CD14-positive monocyte (primary cell): ENCODE measurements at regions not wholly inside any gene's neighbourhood (a gene's known extent, or its start where the extent isn't known, plus 50 kb on each side); places are given as distances from the start of the nearest gene placed in this dataset.

ENCODE experiments used
- DNase-seq, 3 donors: peaks; one replicate each; pipeline ENCODE4 v3.0.0-alpha.2; 2011 to 2022
- H2AFZ ChIP-seq: 2 replicates; pipeline ENCODE4 v1.6.0; 2012; ENCODE audit warnings: mild to moderate bottlenecking, low read depth, low read length, inconsistent platforms; ENCODE audit not compliant: insufficient read depth, poor library complexity, severe bottlenecking
- H3K27ac ChIP-seq, 2 donors: 1 replicate in 1 of 2; 2 replicates in 1 of 2; pipeline ENCODE4 v1.5.1; 2012 to 2013; ENCODE audit warnings: low read length in 2 of 2, control low read depth in 1 of 2, inconsistent platforms in 1 of 2, low read depth in 1 of 2, mild to moderate bottlenecking in 1 of 2
- H3K27me3 ChIP-seq, 2 donors: one replicate each; pipeline versions ENCODE4 v1.6.0 to v1.6.1; 2011 to 2013; ENCODE audit warnings: low read length in 2 of 2; ENCODE audit not compliant: control insufficient read depth in 2 of 2, insufficient read depth in 2 of 2
- H3K36me3 ChIP-seq, 2 donors: replicated peaks in 1 of 2; 1 replicate in 1 of 2; 2 replicates in 1 of 2; pipeline versions ENCODE4 v1.5.1 to v1.6.1; 2012 to 2013; ENCODE audit warnings: low read length in 2 of 2, control low read depth in 1 of 2, inconsistent platforms in 1 of 2, mild to moderate bottlenecking in 1 of 2; ENCODE audit not compliant: insufficient read depth in 2 of 2, control insufficient read depth in 1 of 2
- H3K4me1 ChIP-seq, 2 donors: 1 replicate in 1 of 2; 2 replicates in 1 of 2; pipeline versions ENCODE4 v1.5.1 to v1.6.1; 2012 to 2013; ENCODE audit warnings: low read length in 2 of 2, control low read depth in 1 of 2, inconsistent platforms in 1 of 2, mild to moderate bottlenecking in 1 of 2, moderate library complexity in 1 of 2; ENCODE audit not compliant: insufficient read depth in 2 of 2, control insufficient read depth in 1 of 2
- H3K4me2 ChIP-seq: replicated peaks from 2 replicates; pipeline ENCODE3; 2012; ENCODE audit warnings: low read length, moderate library complexity, mild to moderate bottlenecking; ENCODE audit not compliant: poor library complexity, severe bottlenecking; ENCODE audit errors: extremely low read depth
- H3K4me3 ChIP-seq, 3 experiments: fragments of 200-600 bp in 1 of 3; sonication (generic) in 1 of 3; replicated peaks in 1 of 3; 1 replicate in 2 of 3; 2 replicates in 1 of 3; pipeline ENCODE4 v1.5.1; 2011 to 2013; ENCODE audit warnings: low read length in 3 of 3, mild to moderate bottlenecking in 3 of 3, control low read depth in 2 of 3, low read depth in 2 of 3, inconsistent platforms in 1 of 3, moderate library complexity in 1 of 3
- H3K79me2 ChIP-seq: 2 replicates; pipeline ENCODE4 v1.6.0; 2012; ENCODE audit warnings: mild to moderate bottlenecking, control low read depth, inconsistent platforms, low read length, moderate library complexity; ENCODE audit not compliant: insufficient read depth
- H3K9ac ChIP-seq: 2 replicates; pipeline ENCODE4 v1.6.0; 2017; ENCODE audit warnings: low read length, mild to moderate bottlenecking; ENCODE audit not compliant: insufficient read depth, poor library complexity, severe bottlenecking
- H3K9me3 ChIP-seq, 2 donors: replicated peaks in 1 of 2; 1 replicate in 1 of 2; 2 replicates in 1 of 2; pipeline versions ENCODE4 v1.5.1 to v1.6.1; 2012 to 2013; ENCODE audit warnings: low read length in 2 of 2, control low read depth in 1 of 2; ENCODE audit not compliant: control insufficient read depth in 1 of 2, insufficient read depth in 1 of 2
- H4K20me1 ChIP-seq: 2 replicates; pipeline ENCODE4 v1.6.0; 2012; ENCODE audit warnings: mild to moderate bottlenecking, low read length, control low read depth, moderate library complexity; ENCODE audit not compliant: insufficient read depth
- H3K27ac Mint-ChIP-seq, 7 donors: one replicate each; pipeline ENCODE4 v1.8.0; 2020; ENCODE audit warnings: mild to moderate bottlenecking in 7 of 7, mixed read lengths in 7 of 7, moderate library complexity in 6 of 7, inconsistent platforms in 2 of 7
- H3K27me3 Mint-ChIP-seq, 3 donors: one replicate each; pipeline ENCODE4 v1.8.0; 2021 to 2022; ENCODE audit warnings: low read depth in 3 of 3, mild to moderate bottlenecking in 3 of 3, mixed read lengths in 3 of 3, moderate library complexity in 3 of 3, inconsistent platforms in 1 of 3
- H3K36me3 Mint-ChIP-seq, 2 donors: one replicate each; pipeline ENCODE4 v1.8.0; 2020; ENCODE audit warnings: mixed read lengths in 2 of 2, inconsistent platforms in 1 of 2, mild to moderate bottlenecking in 1 of 2
- H3K4me1 Mint-ChIP-seq: one replicate; pipeline ENCODE4 v1.8.0; 2020; ENCODE audit warnings: mild to moderate bottlenecking, mixed read lengths
- H3K4me3 Mint-ChIP-seq, 2 donors: one replicate each; pipeline ENCODE4 v1.8.0; 2020; ENCODE audit warnings: mild to moderate bottlenecking in 2 of 2, mixed read lengths in 2 of 2, moderate library complexity in 1 of 2
- H3K9me3 Mint-ChIP-seq, 7 donors: one replicate each; pipeline ENCODE4 v1.8.0; 2020 to 2022; ENCODE audit warnings: mixed read lengths in 7 of 7, mild to moderate bottlenecking in 6 of 7, moderate library complexity in 6 of 7, inconsistent platforms in 2 of 7
- WGBS: methylation state at CpG from one replicate; pipeline ENCODE4 v1.1.5; 2013; ENCODE audit warnings: missing lambda C conversion rate; ENCODE audit not compliant: insufficient coverage; 5-methylcytosine and 5-hydroxymethylcytosine counted together
- intact Hi-C, 2 donors: fragments of 100-400 bp; cut with micrococcal nuclease; formaldehyde crosslinking; loops; one replicate each; pipeline versions ENCODE4 v1.15.0 to v1.15.1; 2023
- TF ChIP-seq, protein P1 (sequence below): fragments of 200-600 bp; IDR thresholded peaks from one replicate; pipeline ENCODE4 v1.8.0; 2022; ENCODE audit warnings: antibody characterized with exemption, mild to moderate bottlenecking

DNA sequence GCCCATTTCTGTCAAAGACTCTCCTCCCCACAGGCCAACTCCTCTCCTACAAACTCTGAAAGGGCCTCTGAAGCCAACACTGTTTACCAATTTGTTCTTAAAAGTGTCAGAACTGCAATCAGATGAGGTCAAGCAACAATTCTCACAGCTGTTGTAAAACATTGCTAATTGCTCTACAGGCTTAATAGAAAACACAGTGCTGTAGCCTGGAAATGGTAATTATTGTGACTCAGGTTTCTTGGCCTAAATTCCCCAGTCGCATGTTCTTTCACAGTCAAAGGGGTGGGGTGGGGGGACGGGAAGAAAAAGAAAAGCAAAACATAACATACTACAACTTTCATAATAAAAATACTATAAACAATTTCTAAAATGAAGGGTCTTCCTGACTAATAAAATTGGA lies 343.2 kb downstream of the DMAC1 start:
- Histone ChIP-seq H3K9ac (no peak overlapping the region), H3K4me3 (no peak overlapping the region), H3K4me1 (no peaks in the 10 kb centered on the region), H3K36me3 (no peaks in the 10 kb centered on the region), H2AFZ (no peak overlapping the region), H3K9me3 (no peaks in the 10 kb centered on the region), H3K27ac (no peak overlapping the region), H3K27me3 (no peaks in the 10 kb centered on the region), H3K79me2 (no peaks in the 10 kb centered on the region), H3K4me2 (no peak overlapping the region), H4K20me1 (no peaks in the 10 kb centered on the region)
- no peaks in the 10 kb centered on the region for H3K27me3 Mint-ChIP-seq
- WGBS: no CpG with 5 or more reads among the region's 2 CpGs
- peaks cover 0 to 4% (median 0%) of the 10 kb centered on the region in 7 donors for H3K9me3 Mint-ChIP-seq
- H3K4me1 Mint-ChIP-seq: no peaks in the 10 kb centered on the region
- TF ChIP-seq, protein P1, sequence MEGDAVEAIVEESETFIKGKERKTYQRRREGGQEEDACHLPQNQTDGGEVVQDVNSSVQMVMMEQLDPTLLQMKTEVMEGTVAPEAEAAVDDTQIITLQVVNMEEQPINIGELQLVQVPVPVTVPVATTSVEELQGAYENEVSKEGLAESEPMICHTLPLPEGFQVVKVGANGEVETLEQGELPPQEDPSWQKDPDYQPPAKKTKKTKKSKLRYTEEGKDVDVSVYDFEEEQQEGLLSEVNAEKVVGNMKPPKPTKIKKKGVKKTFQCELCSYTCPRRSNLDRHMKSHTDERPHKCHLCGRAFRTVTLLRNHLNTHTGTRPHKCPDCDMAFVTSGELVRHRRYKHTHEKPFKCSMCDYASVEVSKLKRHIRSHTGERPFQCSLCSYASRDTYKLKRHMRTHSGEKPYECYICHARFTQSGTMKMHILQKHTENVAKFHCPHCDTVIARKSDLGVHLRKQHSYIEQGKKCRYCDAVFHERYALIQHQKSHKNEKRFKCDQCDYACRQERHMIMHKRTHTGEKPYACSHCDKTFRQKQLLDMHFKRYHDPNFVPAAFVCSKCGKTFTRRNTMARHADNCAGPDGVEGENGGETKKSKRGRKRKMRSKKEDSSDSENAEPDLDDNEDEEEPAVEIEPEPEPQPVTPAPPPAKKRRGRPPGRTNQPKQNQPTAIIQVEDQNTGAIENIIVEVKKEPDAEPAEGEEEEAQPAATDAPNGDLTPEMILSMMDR: no peak
- H3K27ac Mint-ChIP-seq: no peak overlapping the region
- H3K36me3 Mint-ChIP-seq: no peaks in the 10 kb centered on the region
- no peak overlapping the region for H3K4me3 Mint-ChIP-seq
- DNase-seq: no peak
- intact Hi-C loops: no loop called here

DNA sequence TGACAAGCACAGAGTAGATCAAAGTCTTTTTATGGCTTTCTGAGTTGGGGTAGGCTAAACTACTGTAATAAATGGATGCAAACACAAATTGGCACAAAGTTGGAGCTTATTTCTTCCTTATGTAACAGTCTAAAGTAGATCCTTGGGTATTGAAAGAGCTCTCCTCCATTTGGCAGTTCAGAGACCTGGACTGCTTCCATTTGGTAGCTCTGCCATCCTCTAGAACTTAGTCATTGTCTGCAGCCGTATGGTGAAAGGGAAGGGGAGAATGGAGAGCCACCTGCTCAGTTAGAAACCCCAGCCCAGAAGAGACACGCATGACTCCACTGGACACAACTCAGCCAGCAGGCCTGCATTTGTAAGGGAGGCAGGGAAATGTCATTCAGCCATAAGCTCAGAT lies 345.0 kb downstream of the DMAC1 start:
- Mint-ChIP-seq H3K4me3 (no peak overlapping the region), H3K36me3 (no peaks in the 10 kb centered on the region), H3K27ac (no peak overlapping the region), H3K9me3 (peaks cover 0 to 12% (median 2%) of the 10 kb centered on the region in 7 donors), H3K27me3 (peaks cover 0 to 2% (median 2%) of the 10 kb centered on the region in 3 donors), H3K4me1 (no peaks in the 10 kb centered on the region)
- Histone ChIP-seq H3K4me3 (no peak overlapping the region), H3K27ac (no peak overlapping the region), H4K20me1 (no peaks in the 10 kb centered on the region), H3K4me2 (no peak overlapping the region), H3K4me1 (no peaks in the 10 kb centered on the region), H3K9me3 (peaks cover 0 to 4% of the 10 kb centered on the region in 2 donors), H3K9ac (no peak overlapping the region), H3K36me3 (no peaks in the 10 kb centered on the region), H2AFZ (no peak overlapping the region), H3K79me2 (no peaks in the 10 kb centered on the region), H3K27me3 (no peaks in the 10 kb centered on the region)
- TF ChIP-seq, protein P1: no peak
- no CpG with 5 or more reads among the region's 2 CpGs for WGBS
- DNase-seq: no peak
- intact Hi-C loops: no loop called here
